H1 (cell line): ENCODE measurements at regions not wholly inside any gene's neighbourhood (a gene's known extent, or its start where the extent isn't known, plus 50 kb on each side); places are given as distances from the start of the nearest gene placed in this dataset.

ENCODE experiments used
- FOSL1 ChIP-seq: IDR thresholded peaks from 2 replicates; pipeline ENCODE4 v1.6.1; 2011; ENCODE audit warnings: mild to moderate bottlenecking, low read depth, low read length, moderate library complexity; ENCODE audit not compliant: insufficient read depth
- SAP30 ChIP-seq: fragments of 300-600 bp; sonication (generic); IDR thresholded peaks from 2 replicates; pipeline ENCODE4 v1.7.1; 2012; ENCODE audit warnings: low read length, moderate library complexity, mild to moderate bottlenecking, inconsistent platforms; ENCODE audit not compliant: insufficient read depth, insufficient replicate concordance

GRCh38 chr16:59975953-59976352 lies 1241.8 kb upstream of the GOT2 start (continued):
- no peak for TF ChIP-seq SAP30
- no peak for TF ChIP-seq FOSL1
- TF ChIP-seq, all 59 proteins: peak for 0
